T47D (cell line): ENCODE measurements at regions not wholly inside any gene's neighbourhood (a gene's known extent, or its start where the extent isn't known, plus 50 kb on each side); places are given as distances from the start of the nearest gene placed in this dataset.
"Not testable (repeated sequence)": the region's sequence is repeated elsewhere in the genome, so short reads cannot be mapped to it uniquely, and the experiment has no call there.

ENCODE experiments used
- DNase-seq, 2 experiments: peaks; one replicate each; pipeline versions ENCODE4 v3.0.0 to v3.0.0-alpha.2; 2011 to 2012; ENCODE audit warnings: low read depth in 1 of 2, low spot score in 1 of 2
- JUND ChIP-seq: IDR thresholded peaks from 2 replicates; pipeline ENCODE4 v1.6.1; 2012; ENCODE audit warnings: low read depth
- in situ Hi-C: cut with HindIII; loops from 2 replicates; pipeline ENCODE4 v1.10.0; 2016; ENCODE audit warnings: low sequenced_read_pairs, low pct_unique_long_range_greater_than_20kb

DNA sequence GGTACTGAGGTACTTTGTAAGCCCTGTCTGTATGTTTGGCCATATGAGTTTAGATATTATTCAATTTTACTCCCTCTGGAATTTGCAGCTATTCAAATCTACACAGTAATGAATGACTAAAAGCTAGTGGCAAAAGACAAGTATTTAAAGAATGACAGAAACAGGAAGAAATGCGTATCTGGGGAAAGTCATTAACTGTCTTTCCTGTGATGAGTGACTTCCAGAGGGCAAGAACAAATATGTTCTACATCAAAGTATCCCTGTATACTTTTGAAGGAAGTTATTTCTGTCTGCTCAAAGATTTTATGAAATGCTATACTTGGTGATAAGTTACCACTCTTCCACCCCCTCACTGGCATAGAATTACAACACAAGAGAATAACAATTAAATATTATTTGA, 489.3 kb upstream of the SOX9 start:
- TF ChIP-seq JUND: no peak
- no peak for DNase-seq
- in situ Hi-C loops: no loop called here

DNA sequence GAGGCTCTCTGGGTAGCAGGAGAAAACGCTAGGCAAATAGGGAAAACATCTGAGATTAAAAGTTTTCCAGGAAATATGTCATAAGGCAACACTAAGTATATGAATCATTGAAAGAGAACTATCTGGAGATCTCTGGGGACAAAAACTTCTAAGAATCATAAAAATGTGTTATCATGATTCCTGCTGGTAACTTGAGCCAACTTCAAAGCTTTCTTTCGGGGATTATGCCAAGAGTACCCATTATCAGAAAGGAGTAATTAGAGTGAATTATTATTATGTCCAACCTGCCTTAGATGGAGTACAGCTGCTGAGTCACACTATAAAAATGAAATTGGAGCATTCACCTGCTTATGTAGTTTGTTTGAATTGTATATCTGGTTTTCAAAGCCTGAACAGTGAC, 488.5 kb upstream of the SOX9 start:
- no peak for DNase-seq
- TF ChIP-seq JUND: no peak
- in situ Hi-C loops: no loop called here

DNA sequence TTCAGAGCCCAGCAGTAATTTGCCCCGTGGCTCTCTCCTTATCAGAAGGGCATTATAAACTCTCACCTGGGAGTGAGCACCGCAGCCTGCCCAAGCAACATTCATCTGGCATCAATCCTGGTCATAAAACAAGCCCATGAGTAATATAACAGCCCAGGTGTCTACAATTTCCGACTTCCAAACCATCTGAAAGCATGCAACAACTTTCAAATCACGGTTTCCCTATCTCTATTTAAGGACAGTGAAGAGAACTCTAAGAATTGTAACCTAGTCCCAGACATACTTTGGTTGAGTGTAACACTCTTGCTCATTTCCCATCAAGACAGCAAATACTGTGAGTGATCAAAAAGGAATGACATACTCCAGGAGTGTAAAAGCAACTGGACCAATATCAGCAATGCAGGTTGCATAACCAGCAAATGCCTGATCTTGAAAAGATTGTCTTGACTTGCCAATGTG, 487.4 kb upstream of the SOX9 start:
- DNase-seq: no peak
- in situ Hi-C loops: no loop called here
- no peak for TF ChIP-seq JUND

DNA sequence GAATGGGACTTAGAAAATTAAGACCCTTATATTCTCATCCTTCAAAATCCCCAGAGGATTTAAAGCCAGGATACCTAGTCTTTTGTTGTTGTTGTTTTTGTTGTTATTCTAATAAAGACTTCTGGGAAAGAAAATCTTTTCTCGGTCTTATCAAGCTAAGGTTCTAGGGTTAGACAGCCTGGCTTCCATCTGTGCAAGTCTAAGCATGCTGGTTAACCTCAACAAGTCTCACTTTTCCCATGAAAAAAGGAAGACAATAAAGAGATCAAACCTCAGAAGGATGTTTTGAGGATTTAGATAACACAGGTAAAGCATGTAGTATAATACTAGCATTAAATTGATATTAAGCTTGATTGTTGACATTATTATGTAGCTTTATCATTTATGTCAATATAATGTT, 486.4 kb upstream of the SOX9 start:
- no peak for DNase-seq
- no peak for TF ChIP-seq JUND
- in situ Hi-C loops: no loop called here

DNA sequence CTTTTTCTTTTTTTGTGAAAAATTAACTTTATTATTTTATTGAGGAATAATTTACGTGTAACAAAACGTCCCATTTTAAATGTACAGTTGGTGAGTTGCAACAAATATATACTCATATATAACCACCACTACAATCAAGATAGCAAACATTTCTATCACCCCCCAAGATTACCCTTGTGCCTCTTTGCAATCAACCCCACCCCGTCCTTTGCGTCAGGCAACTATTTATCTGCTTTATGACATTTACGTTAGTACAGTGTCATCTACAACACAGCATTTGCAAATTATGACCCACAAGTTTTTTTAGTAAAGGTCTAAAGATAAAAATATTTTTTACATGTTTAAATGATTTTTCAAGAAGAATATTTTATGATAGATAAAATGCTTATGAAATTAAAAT, 485.6 kb upstream of the SOX9 start:
- TF ChIP-seq JUND: no peak
- no peak for DNase-seq
- in situ Hi-C loops: no loop called here

DNA sequence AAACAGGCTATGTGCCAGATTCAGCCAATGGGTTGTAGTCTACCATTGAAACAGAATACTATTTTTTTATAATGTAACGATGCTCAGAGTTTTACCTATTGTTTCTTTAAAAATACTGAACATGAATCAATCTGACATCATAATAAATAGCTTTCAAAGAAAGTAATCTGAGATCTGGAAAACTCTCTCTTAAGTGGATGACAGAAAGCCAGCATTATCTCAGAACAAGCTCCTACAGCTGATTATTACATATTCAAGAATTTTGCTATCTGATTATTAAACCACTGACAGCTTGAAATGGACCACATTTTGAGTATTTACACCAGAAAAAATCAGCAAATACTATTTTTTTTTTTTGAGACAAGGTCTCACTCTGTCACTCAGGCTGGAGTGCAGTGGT, 484.2 kb upstream of the SOX9 start:
- in situ Hi-C loops: no loop called here
- no peak for DNase-seq
- no peak for TF ChIP-seq JUND

DNA sequence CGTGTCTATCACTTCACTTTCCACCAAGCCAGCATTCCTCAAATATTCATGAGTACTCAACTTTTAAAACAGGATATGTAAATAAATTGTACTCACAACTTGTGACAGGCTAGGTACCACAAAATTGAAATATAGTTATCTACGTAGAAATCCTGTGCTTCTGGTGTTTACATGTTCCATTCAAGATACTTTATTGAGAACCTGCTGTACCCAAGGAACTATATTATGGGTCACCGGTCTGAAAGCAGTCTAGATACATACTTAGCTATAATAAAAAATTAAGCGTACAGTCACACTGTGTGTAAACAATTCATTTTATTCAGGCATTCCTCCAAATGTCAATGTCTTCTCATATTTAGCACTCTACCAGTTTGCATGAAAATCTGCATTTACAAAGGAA, 482.2 kb upstream of the SOX9 start:
- no peak for TF ChIP-seq JUND
- in situ Hi-C loops: no loop called here

DNA sequence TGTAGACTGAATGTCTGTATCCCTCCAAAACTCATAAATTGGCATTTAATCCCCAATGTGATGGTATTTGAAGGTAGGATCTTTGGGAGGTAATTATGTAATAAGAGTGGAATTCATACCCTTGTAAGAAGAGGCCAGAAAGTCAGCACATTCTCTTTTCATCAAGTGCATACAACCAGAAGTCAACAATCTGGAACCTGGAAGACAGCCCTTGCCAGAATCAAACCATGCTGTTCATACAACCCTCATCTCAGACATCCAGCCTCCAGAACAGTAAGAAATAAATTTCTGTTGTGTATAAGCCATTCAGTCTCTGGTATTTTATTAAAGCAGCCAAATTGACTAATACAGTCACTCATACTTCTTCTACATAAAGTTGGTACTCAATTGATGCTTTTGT, 481.0 kb upstream of the SOX9 start:
- DNase-seq: no peak
- no peak for TF ChIP-seq JUND
- in situ Hi-C loops: no loop called here

More for the DNA sequence above, 482.2 kb upstream of the SOX9 start:
- no peak for DNase-seq

DNA sequence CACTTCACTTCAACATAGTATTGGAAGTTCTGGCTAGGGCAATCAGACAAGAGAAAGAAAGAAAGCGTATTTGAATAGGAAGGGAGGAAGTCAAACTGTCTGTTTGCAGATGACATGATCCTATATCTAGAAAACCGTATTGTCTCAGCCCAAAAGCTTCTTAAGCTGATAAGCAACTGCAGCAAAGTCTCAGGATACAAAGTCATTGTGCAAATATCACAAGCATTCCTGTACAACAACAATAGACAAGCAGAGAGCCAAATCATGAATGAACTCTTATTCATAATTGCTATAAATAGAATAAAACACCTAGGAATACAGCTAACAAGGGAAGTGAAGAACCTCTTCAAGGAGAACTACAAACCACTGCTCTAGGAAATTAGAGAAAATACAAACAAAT, 473.9 kb upstream of the SOX9 start:
- DNase-seq, in situ Hi-C loops: not testable (repeated sequence)

DNA sequence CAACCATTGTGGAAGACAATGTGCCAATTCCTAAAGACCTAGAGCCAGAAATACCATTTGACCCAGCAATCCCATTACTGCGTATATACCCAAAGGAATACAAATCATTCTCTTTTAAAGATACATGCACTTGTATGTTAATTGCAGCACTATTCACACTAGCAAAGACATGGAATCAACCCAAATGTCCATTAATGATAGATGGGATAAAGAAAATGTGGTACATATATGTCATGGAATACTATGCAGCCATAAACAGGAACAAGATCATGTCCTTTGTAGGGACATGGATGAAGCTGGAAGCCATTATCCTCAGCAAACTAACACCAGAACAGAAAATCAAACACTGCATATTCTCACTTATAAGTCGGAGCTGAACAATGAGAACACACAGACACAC, 472.5 kb upstream of the SOX9 start:
- DNase-seq, in situ Hi-C loops: not testable (repeated sequence)

DNA sequence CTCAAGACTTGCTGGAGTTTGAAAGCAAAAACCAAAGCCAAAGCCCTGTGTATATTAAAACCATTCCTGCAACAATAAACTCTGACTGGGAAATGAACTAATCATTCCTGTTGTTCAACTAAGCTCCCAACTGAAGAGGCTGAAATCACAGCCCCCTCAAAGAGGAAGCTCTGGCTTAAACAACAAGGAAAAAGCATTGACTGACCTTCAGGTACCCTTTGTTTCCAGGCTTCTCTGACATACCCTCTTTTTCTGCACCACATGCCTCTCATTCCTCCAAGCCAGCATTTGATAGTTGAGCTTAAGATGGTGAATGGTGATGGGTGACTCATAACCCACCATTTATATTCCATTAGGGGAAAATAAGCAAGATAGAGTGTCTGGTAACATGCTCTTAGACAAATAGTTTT, 470.9 kb upstream of the SOX9 start:
- DNase-seq: no peak
- TF ChIP-seq JUND: no peak
- in situ Hi-C loops: no loop called here

DNA sequence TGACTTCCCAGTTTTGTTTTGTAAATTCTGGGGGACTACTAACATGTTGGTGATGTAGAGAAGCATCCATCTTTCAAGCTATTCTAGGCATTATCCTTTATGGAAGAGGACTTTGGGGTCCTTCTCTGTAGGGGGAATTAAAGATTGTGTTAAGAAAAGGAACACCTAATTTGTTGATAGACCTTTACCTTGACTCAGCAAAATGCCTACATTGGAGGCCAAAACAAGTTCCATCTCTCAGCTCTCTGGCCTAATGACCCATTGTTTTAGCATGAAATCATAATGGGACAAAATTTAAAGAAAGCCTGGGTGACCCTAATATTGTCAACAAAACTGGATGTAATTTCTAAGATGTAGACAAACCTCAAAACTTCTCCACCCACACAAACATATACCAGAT, 465.3 kb upstream of the SOX9 start:
- in situ Hi-C loops: no loop called here
- DNase-seq: no peak
- TF ChIP-seq JUND: no peak

DNA sequence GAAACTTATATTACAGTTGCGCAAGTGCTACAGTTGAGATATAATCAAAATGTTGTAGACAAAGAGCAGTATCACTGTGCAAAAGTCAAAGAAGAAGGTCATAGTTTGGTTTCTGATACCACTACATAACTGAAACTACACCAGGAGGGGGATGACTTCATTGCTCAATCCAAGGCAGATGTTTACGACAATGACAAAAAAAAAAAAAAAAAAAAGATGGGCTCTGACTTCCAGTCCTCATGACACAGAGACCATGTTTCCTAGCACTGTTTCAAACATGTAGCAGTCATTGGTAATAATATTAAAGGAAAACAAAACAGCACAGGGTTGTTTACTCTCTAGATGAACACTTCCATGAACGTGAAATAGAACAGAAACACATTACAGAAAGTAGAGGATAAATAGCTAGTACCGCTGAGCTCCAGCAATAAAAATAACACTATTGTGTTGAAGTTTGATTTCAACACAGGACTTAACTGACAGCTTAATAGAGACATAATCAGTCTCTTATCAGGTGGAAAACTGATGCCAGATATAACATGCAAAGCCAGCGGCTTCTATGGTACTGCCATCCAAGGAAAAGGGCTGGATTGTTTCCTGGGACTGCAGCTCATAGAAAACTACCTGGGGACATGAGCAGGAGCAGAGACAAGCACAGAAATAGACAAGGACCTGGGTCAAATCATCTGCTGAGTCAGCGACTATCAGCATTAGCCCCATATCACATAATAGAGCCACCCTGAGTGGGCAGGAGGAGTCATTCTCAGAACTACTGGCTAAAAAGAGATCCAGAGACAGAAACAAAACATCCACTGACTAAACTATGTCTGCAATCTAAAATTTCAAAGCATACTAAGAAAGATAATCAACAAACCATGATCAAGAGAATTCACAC, 463.6 kb upstream of the SOX9 start:
- in situ Hi-C loops: no loop called here
- no peak for DNase-seq
- no peak for TF ChIP-seq JUND

DNA sequence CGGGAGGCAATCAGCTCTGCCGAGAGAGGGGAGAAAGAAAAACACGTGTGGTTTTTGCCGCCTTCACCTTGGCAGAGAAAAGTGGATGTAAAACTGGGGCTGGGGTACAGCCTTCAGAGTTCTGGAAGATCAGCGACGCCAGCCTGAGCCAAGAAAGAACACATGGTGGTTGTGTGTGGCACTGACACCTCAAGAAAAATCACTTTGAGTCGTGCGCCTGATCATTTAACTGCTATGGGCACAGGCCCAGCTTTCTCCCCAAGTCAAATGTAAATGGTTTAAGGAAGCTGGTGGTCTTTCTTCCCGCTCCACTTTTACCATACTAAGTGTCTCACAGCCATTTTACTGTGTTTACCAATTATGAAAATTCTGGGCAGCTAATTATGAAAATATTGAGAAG, 461.8 kb upstream of the SOX9 start:
- DNase-seq: no peak
- TF ChIP-seq JUND: no peak
- in situ Hi-C loops: no loop called here
